SK-N-SH treated with all-trans-retinoic acid at 6 μM for 48 hours (cell line): ENCODE measurements at regions not wholly inside any gene's neighbourhood (a gene's known extent, or its start where the extent isn't known, plus 50 kb on each side); places are given as distances from the start of the nearest gene placed in this dataset.

ENCODE experiments used
- ATAC-seq: fragments of 200-7000 bp; cut with Tn5 transposase; 3 replicates; pipeline ENCODE4 v1.9.1; 2020; ENCODE audit warnings: mild to moderate bottlenecking, moderate library complexity
- ARNTL ChIP-seq: fragments of 450-650 bp; formaldehyde crosslinking; IDR thresholded peaks from 2 replicates; pipeline ENCODE4 v1.5.0; 2020; ENCODE audit warnings: low read depth, mild to moderate bottlenecking, moderate library complexity, borderline replicate concordance
- CSDC2 ChIP-seq: fragments of 250-450 bp; sonication (Bioruptor Pico); IDR thresholded peaks from 2 replicates; pipeline ENCODE4 v1.5.0; 2020; ENCODE audit warnings: mild to moderate bottlenecking, moderate library complexity
- CSRNP3 ChIP-seq: fragments of 250-450 bp; sonication (Bioruptor Pico); IDR thresholded peaks from 2 replicates; pipeline ENCODE4 v1.5.1; 2021; ENCODE audit warnings: mild to moderate bottlenecking, moderate library complexity
- ESRRG ChIP-seq: fragments of 250-450 bp; sonication (Bioruptor Pico); IDR thresholded peaks from 2 replicates; pipeline ENCODE4 v1.6.1; 2021; ENCODE audit warnings: mild to moderate bottlenecking
- GLIS3 ChIP-seq: fragments of 250-450 bp; sonication (Bioruptor Pico); IDR thresholded peaks from 2 replicates; pipeline ENCODE4 v1.5.0; 2020; ENCODE audit warnings: mild to moderate bottlenecking, moderate library complexity
- ISL1 ChIP-seq: fragments of 250-450 bp; sonication (Bioruptor Pico); IDR thresholded peaks from 2 replicates; pipeline ENCODE4 v2.1.2; 2022; ENCODE audit warnings: mild to moderate bottlenecking, moderate library complexity
- OSR1 ChIP-seq: fragments of 250-450 bp; sonication (Bioruptor Pico); IDR thresholded peaks from 2 replicates; pipeline ENCODE4 v1.8.0; 2022; ENCODE audit warnings: moderate library complexity, mild to moderate bottlenecking, inconsistent platforms
- RARB ChIP-seq: fragments of 250-450 bp; sonication (Bioruptor Pico); IDR thresholded peaks from 2 replicates; pipeline ENCODE4 v1.8.0; 2021; ENCODE audit warnings: mild to moderate bottlenecking, moderate library complexity
- SNAI2 ChIP-seq: fragments of 250-450 bp; sonication (Bioruptor Pico); IDR thresholded peaks from 2 replicates; pipeline ENCODE4 v1.5.0; 2020; ENCODE audit warnings: mild to moderate bottlenecking, moderate library complexity
- TCF4 ChIP-seq: fragments of 250-450 bp; sonication (Bioruptor Pico); IDR thresholded peaks from 2 replicates; pipeline ENCODE4 v1.8.0; 2021; ENCODE audit warnings: mild to moderate bottlenecking, moderate library complexity, borderline replicate concordance
- TOX ChIP-seq: fragments of 250-450 bp; sonication (Bioruptor Pico); IDR thresholded peaks from 2 replicates; pipeline ENCODE4 v1.8.0; 2021; ENCODE audit warnings: mild to moderate bottlenecking, moderate library complexity, borderline replicate concordance
- ZC3H10 ChIP-seq: fragments of 250-450 bp; sonication (Bioruptor Pico); IDR thresholded peaks from 2 replicates; pipeline ENCODE4 v1.5.1; 2021; ENCODE audit warnings: mild to moderate bottlenecking, moderate library complexity
- ZFP3 ChIP-seq: fragments of 250-450 bp; sonication (Bioruptor Pico); IDR thresholded peaks from 2 replicates; pipeline ENCODE4 v1.5.0; 2020; ENCODE audit warnings: mild to moderate bottlenecking, moderate library complexity
- ZNF70 ChIP-seq: fragments of 450-650 bp; formaldehyde crosslinking; IDR thresholded peaks from 2 replicates; pipeline ENCODE4 v1.5.0; 2020; ENCODE audit warnings: mild to moderate bottlenecking, moderate library complexity
- ZNF8 ChIP-seq: fragments of 450-650 bp; formaldehyde crosslinking; IDR thresholded peaks from 2 replicates; pipeline ENCODE4 v1.5.0; 2020; ENCODE audit warnings: mild to moderate bottlenecking, moderate library complexity
- TF ChIP-seq, protein P1 (sequence below): fragments of 250-450 bp; sonication (Bioruptor Pico); IDR thresholded peaks from 2 replicates; pipeline ENCODE4 v1.8.0; 2021; ENCODE audit warnings: low read depth, mild to moderate bottlenecking, moderate library complexity, borderline replicate concordance
- TF ChIP-seq, protein P2 (sequence below): fragments of 250-450 bp; sonication (Bioruptor Pico); IDR thresholded peaks from 2 replicates; pipeline ENCODE4 v1.5.0; 2020; ENCODE audit warnings: mild to moderate bottlenecking, moderate library complexity

DNA sequence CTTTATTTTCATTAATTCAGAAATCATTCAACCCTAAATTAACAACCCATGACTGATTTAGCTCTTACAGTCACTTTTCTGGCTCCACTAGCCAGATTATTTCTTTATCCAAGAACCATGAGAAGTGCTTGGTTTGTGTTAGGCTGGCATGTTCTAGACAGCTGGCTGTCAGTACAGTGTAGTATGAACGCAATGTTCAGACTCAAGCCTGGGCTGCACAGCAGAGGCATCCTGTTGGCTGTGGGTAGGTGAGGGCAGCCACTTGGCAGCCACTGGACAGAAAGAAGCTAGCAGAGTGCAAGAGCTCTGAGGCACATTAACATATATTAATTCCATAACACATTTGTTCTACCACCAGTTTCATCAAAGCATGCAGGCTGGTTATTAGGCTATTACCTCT, 522.9 kb upstream of the FSHR start (continued):
- TF ChIP-seq, protein P1, sequence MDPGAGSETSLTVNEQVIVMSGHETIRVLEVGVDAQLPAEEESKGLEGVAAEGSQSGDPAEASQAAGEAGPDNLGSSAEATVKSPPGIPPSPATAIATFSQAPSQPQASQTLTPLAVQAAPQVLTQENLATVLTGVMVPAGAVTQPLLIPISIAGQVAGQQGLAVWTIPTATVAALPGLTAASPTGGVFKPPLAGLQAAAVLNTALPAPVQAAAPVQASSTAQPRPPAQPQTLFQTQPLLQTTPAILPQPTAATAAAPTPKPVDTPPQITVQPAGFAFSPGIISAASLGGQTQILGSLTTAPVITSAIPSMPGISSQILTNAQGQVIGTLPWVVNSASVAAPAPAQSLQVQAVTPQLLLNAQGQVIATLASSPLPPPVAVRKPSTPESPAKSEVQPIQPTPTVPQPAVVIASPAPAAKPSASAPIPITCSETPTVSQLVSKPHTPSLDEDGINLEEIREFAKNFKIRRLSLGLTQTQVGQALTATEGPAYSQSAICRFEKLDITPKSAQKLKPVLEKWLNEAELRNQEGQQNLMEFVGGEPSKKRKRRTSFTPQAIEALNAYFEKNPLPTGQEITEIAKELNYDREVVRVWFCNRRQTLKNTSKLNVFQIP = no peak
- TF ChIP-seq ZC3H10 (no peak), RARB (CRISPR knock-in tag) (no peak), ZNF70 (no peak), ARNTL (CRISPR knock-in tag) (no peak), CSDC2 (no peak), ESRRG (CRISPR knock-in tag) (no peak), GLIS3 (CRISPR knock-in tag) (no peak), OSR1 (CRISPR knock-in tag) (no peak)

- ATAC-seq = no peak
- TF ChIP-seq SNAI2 (CRISPR knock-in tag) (no peak), CSRNP3 (no peak), TOX (CRISPR knock-in tag) (no peak), TCF4 (CRISPR knock-in tag) (no peak), GLIS3 (CRISPR knock-in tag) (no peak)
Measured at GRCh38 chr2:49664827-49665226, 510.5 kb upstream of the FSHR start.

DNA sequence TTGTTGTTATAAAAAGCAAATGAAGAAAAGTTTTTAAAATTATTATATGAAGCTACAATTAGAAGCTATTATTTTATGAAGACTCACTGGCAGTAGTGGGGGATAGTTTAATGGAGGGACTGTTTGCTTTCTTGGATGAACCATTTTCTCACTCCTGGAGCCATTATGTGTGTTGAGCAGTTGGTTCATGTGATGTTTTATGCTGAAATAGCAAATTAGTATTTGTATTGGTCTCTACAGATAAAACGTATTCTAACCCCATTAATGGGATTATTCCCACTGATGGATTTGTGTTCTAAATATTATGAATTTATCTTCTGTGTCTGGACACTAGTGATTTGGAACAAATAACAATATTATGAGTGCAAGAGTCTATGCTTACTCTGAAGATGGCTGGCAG, 507.5 kb upstream of the FSHR start:
- ATAC-seq = no peak
- TF ChIP-seq ISL1 (CRISPR knock-in tag) (no peak), TCF4 (CRISPR knock-in tag) (no peak), ZC3H10 (no peak), ZFP3 (no peak), ZNF70 (no peak)
- TF ChIP-seq, protein P1 = no peak
- TF ChIP-seq, protein P2, sequence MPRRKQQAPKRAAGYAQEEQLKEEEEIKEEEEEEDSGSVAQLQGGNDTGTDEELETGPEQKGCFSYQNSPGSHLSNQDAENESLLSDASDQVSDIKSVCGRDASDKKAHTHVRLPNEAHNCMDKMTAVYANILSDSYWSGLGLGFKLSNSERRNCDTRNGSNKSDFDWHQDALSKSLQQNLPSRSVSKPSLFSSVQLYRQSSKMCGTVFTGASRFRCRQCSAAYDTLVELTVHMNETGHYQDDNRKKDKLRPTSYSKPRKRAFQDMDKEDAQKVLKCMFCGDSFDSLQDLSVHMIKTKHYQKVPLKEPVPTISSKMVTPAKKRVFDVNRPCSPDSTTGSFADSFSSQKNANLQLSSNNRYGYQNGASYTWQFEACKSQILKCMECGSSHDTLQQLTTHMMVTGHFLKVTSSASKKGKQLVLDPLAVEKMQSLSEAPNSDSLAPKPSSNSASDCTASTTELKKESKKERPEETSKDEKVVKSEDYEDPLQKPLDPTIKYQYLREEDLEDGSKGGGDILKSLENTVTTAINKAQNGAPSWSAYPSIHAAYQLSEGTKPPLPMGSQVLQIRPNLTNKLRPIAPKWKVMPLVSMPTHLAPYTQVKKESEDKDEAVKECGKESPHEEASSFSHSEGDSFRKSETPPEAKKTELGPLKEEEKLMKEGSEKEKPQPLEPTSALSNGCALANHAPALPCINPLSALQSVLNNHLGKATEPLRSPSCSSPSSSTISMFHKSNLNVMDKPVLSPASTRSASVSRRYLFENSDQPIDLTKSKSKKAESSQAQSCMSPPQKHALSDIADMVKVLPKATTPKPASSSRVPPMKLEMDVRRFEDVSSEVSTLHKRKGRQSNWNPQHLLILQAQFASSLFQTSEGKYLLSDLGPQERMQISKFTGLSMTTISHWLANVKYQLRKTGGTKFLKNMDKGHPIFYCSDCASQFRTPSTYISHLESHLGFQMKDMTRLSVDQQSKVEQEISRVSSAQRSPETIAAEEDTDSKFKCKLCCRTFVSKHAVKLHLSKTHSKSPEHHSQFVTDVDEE (CRISPR knock-in tag) = no peak

GRCh38 chr2:49656853-49657252, 502.5 kb upstream of the FSHR start:
- ATAC-seq = no peak
- TF ChIP-seq ZNF8 (CRISPR knock-in tag) (no peak), SNAI2 (CRISPR knock-in tag) (0 out of 2 replicates have a peak, but pooled peaks have one; percentile 57), TOX (CRISPR knock-in tag) (no peak), TCF4 (CRISPR knock-in tag) (peak; percentile 74)
- TF ChIP-seq, protein P1 = no peak
- TF ChIP-seq, protein P2 (CRISPR knock-in tag) = peak; percentile 44; the same call in 1 of the 2 replicates
